HCT116 (cell line): ENCODE measurements at regions not wholly inside any gene's neighbourhood (a gene's known extent, or its start where the extent isn't known, plus 50 kb on each side); places are given as distances from the start of the nearest gene placed in this dataset.

ENCODE experiments used
- ATAC-seq: fragments of 200-7000 bp; cut with Tn5 transposase; 2 replicates; pipeline ENCODE4 v1.9.1; 2020; ENCODE audit warnings: mild to moderate bottlenecking, moderate library complexity
- BruUV-seq: library from RNA; stranded (reverse); fragments of 400-500 nt; replicated peaks from 2 replicates; lab custom pipeline; 2021; lab: Mats Ljungman, UMichigan
- CTCF ChIA-PET: fragments of 300-600 bp; sonication (Branson Sonifier 250); formaldehyde crosslinking; loops from one replicate; lab custom pipeline; 2021; ENCODE audit warnings: antibody characterized with exemption; lab: Charles Lee
- POLR2A ChIA-PET: fragments of 300-600, 350-600 bp; sonication (Branson Sonifier 250); formaldehyde crosslinking; loops from one replicate; lab custom pipeline; 2021; ENCODE audit warnings: antibody characterized with exemption; lab: Charles Lee
- RAD21 ChIA-PET, 2 experiments: fragments of 300-600 bp; sonication (Branson Sonifier 250); formaldehyde crosslinking; loops; one replicate each; lab custom pipeline; 2023; ENCODE audit warnings: low total read pairs in 2 of 2; ENCODE audit not compliant: uncharacterized antibody in 2 of 2, unreplicated experiment in 2 of 2, low non-redundant PET in 1 of 2; lab: Charles Lee
- DNase-seq: peaks from one replicate; pipeline ENCODE4 v3.0.0-alpha.2; 2010; ENCODE audit warnings: low read depth, low spot score
- H2AFZ ChIP-seq: fragments of 200-600 bp; shearing (Covaris generic), sonication (generic); 2 replicates; pipeline ENCODE4 v1.6.1; 2017; ENCODE audit warnings: low read depth, mixed run types, mixed read lengths, antibody characterized with exemption, low read length; ENCODE audit not compliant: poor library complexity, severe bottlenecking
- H3K27ac ChIP-seq: 2 replicates; pipeline ENCODE4 v1.5.1; 2012; ENCODE audit warnings: low read depth, low read length
- H3K27me3 ChIP-seq: fragments of 200-600 bp; sonication (generic); 2 replicates; pipeline ENCODE4 v1.6.1; 2016; ENCODE audit warnings: mixed run types, low read length, mixed read lengths; ENCODE audit not compliant: insufficient read depth
- H3K36me3 ChIP-seq, 2 experiments: fragments of 200-500 bp in 1 of 2; fragments of 200-600 bp in 1 of 2; sonication (Bioruptor generic) in 1 of 2; sonication (generic) in 1 of 2; 2 replicates each; pipeline versions ENCODE4 v1.5.1 to v1.6.1; 2014 to 2016; ENCODE audit warnings: low read length in 2 of 2, inconsistent platforms in 1 of 2, mixed read lengths in 1 of 2, mixed run types in 1 of 2; ENCODE audit not compliant: insufficient read depth in 2 of 2, control insufficient read depth in 1 of 2
- H3K4me1 ChIP-seq, 2 experiments: fragments of 200-600 bp in 1 of 2; sonication (generic) in 1 of 2; 2 replicates each; pipeline versions ENCODE4 v1.5.1 to v1.6.1; 2012 to 2017; ENCODE audit warnings: low read length in 2 of 2, inconsistent platforms in 1 of 2, mild to moderate bottlenecking in 1 of 2, mixed read lengths in 1 of 2, mixed run types in 1 of 2, moderate library complexity in 1 of 2; ENCODE audit not compliant: insufficient read depth in 2 of 2, control insufficient read depth in 1 of 2
- H3K4me2 ChIP-seq: fragments of 200-600 bp; sonication (generic); 2 replicates; pipeline ENCODE4 v1.6.1; 2017; ENCODE audit warnings: mixed run types, low read length, mixed read lengths
- H3K4me3 ChIP-seq, 2 experiments: fragments of 200-600 bp in 1 of 2; sonication (generic) in 1 of 2; replicated peaks in 1 of 2; 2 replicates each; pipeline ENCODE4 v1.5.1; 2011 to 2016; ENCODE audit warnings: low read length in 2 of 2, control low read depth in 1 of 2, low read depth in 1 of 2, mild to moderate bottlenecking in 1 of 2, mixed read lengths in 1 of 2, mixed run types in 1 of 2
- H3K79me2 ChIP-seq: fragments of 200-600 bp; sonication (generic); 2 replicates; pipeline ENCODE4 v1.6.1; 2017; ENCODE audit warnings: mild to moderate bottlenecking, mixed run types, low read length, moderate library complexity, mixed read lengths; ENCODE audit not compliant: insufficient read depth
- H3K9ac ChIP-seq: fragments of 200-600 bp; sonication (generic); 2 replicates; pipeline ENCODE4 v1.6.1; 2016; ENCODE audit warnings: low read length, mixed read lengths
- H3K9me2 ChIP-seq: fragments of 200-600 bp; sonication (generic), shearing (Covaris generic); 2 replicates; pipeline ENCODE4 v1.6.1; 2017; ENCODE audit warnings: mixed run types, mild to moderate bottlenecking, moderate library complexity; ENCODE audit not compliant: insufficient read depth
- H3K9me3 ChIP-seq, 2 experiments: fragments of 200-500 bp in 1 of 2; fragments of 200-600 bp in 1 of 2; sonication (Bioruptor generic) in 1 of 2; sonication (generic) in 1 of 2; 2 replicates each; pipeline ENCODE4 v1.6.1; 2014 to 2017; ENCODE audit warnings: low read length in 2 of 2, mixed read lengths in 2 of 2, inconsistent platforms in 1 of 2, low read depth in 1 of 2, mild to moderate bottlenecking in 1 of 2, mixed run types in 1 of 2, moderate library complexity in 1 of 2; ENCODE audit not compliant: control insufficient read depth in 1 of 2, insufficient read depth in 1 of 2
- H4K20me1 ChIP-seq: fragments of 200-600 bp; sonication (generic), shearing (Covaris generic); 2 replicates; pipeline ENCODE4 v1.6.1; 2017; ENCODE audit warnings: mixed run types, mild to moderate bottlenecking, moderate library complexity; ENCODE audit not compliant: insufficient read depth
- EGR1 ChIP-seq: IDR thresholded peaks from 2 replicates; pipeline ENCODE4 v1.6.1; 2012; ENCODE audit warnings: low read depth
- ELF1 ChIP-seq: IDR thresholded peaks from 2 replicates; pipeline ENCODE4 v1.6.1; 2012; ENCODE audit warnings: low read depth, borderline replicate concordance
- EZH2 ChIP-seq: fragments of 200-600 bp; sonication (generic); IDR thresholded peaks from 2 replicates; pipeline ENCODE4 v1.6.1; 2017; ENCODE audit warnings: antibody characterized with exemption, mixed run types
- EZH2phosphoT487 ChIP-seq: fragments of 200-600 bp; IDR thresholded peaks from 2 replicates; pipeline ENCODE4 v1.6.1; 2018; ENCODE audit warnings: antibody characterized with exemption, borderline replicate concordance
- POLR2AphosphoS5 ChIP-seq: IDR thresholded peaks from 2 replicates; pipeline ENCODE4 v1.6.1; 2011; ENCODE audit warnings: mild to moderate bottlenecking, low read depth, low read length, moderate library complexity
- RAD21 ChIP-seq: IDR thresholded peaks from 2 replicates; pipeline ENCODE4 v1.6.1; 2012; ENCODE audit warnings: low read depth, mild to moderate bottlenecking
- SP1 ChIP-seq: IDR thresholded peaks from 2 replicates; pipeline ENCODE4 v1.6.1; 2012; ENCODE audit warnings: low read depth
- SRF ChIP-seq: IDR thresholded peaks from 2 replicates; pipeline ENCODE4 v1.6.1; 2012; ENCODE audit warnings: low read depth
- ZFX ChIP-seq: fragments of 450-650 bp; IDR thresholded peaks from 2 replicates; pipeline ENCODE4 v1.6.1; 2017
- ZNF274 ChIP-seq: fragments of 200-500 bp; sonication (Bioruptor generic); IDR thresholded peaks from 2 replicates; pipeline ENCODE4 v1.6.1; 2014; ENCODE audit warnings: mild to moderate bottlenecking, low read depth, low read length, inconsistent platforms
- intact Hi-C: fragments of 100-400 bp; cut with micrococcal nuclease; formaldehyde crosslinking; loops from 2 replicates; pipeline ENCODE4 v1.10.0; 2022
- TF ChIP-seq, protein P1 (sequence below): IDR thresholded peaks from 2 replicates; pipeline ENCODE4 v1.6.1; 2012
- TF ChIP-seq, protein P2 (sequence below): IDR thresholded peaks from 2 replicates; pipeline ENCODE4 v1.6.1; 2011; ENCODE audit warnings: mild to moderate bottlenecking, low read length, moderate library complexity; ENCODE audit not compliant: insufficient replicate concordance; ENCODE audit errors: extremely low read depth
- TF ChIP-seq, protein P3 (sequence below): IDR thresholded peaks from 2 replicates; pipeline ENCODE4 v1.6.1; 2012; ENCODE audit warnings: low read depth

DNA sequence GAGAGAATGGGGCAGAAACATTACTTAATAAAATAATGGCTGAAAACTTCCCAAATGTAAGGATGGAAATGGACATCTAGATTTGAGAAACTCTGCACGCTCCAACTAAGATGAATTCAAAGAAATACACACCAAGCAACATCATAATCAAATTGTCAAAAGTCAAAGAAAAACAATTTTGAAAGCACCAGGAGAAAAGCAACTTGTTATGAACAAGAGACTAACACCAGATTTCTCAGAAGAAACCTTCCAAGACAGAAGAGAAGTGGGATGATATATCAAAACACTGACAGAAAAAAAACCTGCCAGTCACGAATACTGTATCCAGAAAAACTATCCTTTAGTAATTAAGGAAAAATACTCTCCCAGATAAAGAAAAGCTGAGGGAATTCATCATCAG is 208.6 kb upstream of the SAMSN1 start:
- POLR2A ChIA-PET: no interaction called here
- intact Hi-C loops: no loop called here
- Histone ChIP-seq H3K79me2 (no peaks in the 10 kb centered on the region), H3K9ac (no peak overlapping the region), H3K27ac (no peak overlapping the region), H2AFZ (no peak overlapping the region), H3K36me3 (no peaks in the 10 kb centered on the region), H4K20me1 (no peaks in the 10 kb centered on the region), H3K9me2 (no peaks in the 10 kb centered on the region), H3K4me3 (no peak overlapping the region), H3K27me3 (no peaks in the 10 kb centered on the region), H3K4me1 (no peaks in the 10 kb centered on the region), H3K4me2 (no peak overlapping the region), H3K9me3 (no peaks in the 10 kb centered on the region)
- no peak for DNase-seq
- CTCF ChIA-PET: interaction anchor here (1.2 kb wide), 1 partner anchor 17 kb away, joined by 4 read pairs; no protein-coding TSS in a partner anchor
- BruUV-seq: no TSS peak
- ATAC-seq: no peak
- RAD21 ChIA-PET: no interaction called here
- TF ChIP-seq ZFX (no peak), RAD21 (no peak), EGR1 (no peak), ELF1 (no peak)
- TF ChIP-seq, protein P1, sequence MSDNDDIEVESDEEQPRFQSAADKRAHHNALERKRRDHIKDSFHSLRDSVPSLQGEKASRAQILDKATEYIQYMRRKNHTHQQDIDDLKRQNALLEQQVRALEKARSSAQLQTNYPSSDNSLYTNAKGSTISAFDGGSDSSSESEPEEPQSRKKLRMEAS: no peak
- TF ChIP-seq, protein P2, sequence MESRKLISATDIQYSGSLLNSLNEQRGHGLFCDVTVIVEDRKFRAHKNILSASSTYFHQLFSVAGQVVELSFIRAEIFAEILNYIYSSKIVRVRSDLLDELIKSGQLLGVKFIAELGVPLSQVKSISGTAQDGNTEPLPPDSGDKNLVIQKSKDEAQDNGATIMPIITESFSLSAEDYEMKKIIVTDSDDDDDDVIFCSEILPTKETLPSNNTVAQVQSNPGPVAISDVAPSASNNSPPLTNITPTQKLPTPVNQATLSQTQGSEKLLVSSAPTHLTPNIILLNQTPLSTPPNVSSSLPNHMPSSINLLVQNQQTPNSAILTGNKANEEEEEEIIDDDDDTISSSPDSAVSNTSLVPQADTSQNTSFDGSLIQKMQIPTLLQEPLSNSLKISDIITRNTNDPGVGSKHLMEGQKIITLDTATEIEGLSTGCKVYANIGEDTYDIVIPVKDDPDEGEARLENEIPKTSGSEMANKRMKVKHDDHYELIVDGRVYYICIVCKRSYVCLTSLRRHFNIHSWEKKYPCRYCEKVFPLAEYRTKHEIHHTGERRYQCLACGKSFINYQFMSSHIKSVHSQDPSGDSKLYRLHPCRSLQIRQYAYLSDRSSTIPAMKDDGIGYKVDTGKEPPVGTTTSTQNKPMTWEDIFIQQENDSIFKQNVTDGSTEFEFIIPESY: no peak
- TF ChIP-seq, all 23 proteins: peak for 0

DNA sequence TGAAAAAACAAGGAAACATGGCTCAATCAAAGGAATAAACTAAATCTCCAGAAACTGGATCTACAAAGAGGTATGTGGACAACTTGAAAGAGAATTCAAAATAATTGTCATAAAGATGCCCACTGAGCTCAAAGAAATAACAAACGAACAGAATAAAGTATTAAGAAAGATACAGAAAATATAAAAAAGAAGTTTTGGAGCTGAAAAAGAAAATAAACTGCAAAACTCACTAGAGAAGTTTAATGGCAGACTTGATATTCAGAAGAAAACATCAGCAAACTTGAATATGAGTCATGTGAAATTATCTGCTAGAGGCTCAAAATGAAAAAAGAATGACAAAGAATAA is 208.1 kb upstream of the SAMSN1 start:
- no peaks in the 10 kb centered on the region for H3K79me2 ChIP-seq
- no peaks in the 10 kb centered on the region for H3K36me3 ChIP-seq
- no TSS peak for BruUV-seq
- no peaks in the 10 kb centered on the region for H3K27me3 ChIP-seq
- H3K9me3 ChIP-seq: no peaks in the 10 kb centered on the region
- ATAC-seq (no peak), DNase-seq (no peak)
- H3K4me3 ChIP-seq: no peak overlapping the region
- H3K9me2 ChIP-seq: no peaks in the 10 kb centered on the region
- CTCF ChIA-PET: no interaction called here
- POLR2A ChIA-PET: no interaction called here
- no peak overlapping the region for H2AFZ ChIP-seq
- RAD21 ChIA-PET: no interaction called here
- H3K4me1 ChIP-seq: no peaks in the 10 kb centered on the region
- intact Hi-C loops: no loop called here
- no peak overlapping the region for H3K4me2 ChIP-seq
- no peaks in the 10 kb centered on the region for H4K20me1 ChIP-seq
- H3K27ac ChIP-seq: no peak overlapping the region
- H3K9ac ChIP-seq: no peak overlapping the region
- TF ChIP-seq, protein P1: no peak
- no peak for TF ChIP-seq SRF
- TF ChIP-seq, protein P2: no peak
- no peak for TF ChIP-seq POLR2AphosphoS5
- TF ChIP-seq EGR1: no peak
- no peak for TF ChIP-seq EZH2
- TF ChIP-seq ZFX: no peak
- no peak for TF ChIP-seq SP1
- TF ChIP-seq ZNF274: no peak
- TF ChIP-seq, protein P3, sequence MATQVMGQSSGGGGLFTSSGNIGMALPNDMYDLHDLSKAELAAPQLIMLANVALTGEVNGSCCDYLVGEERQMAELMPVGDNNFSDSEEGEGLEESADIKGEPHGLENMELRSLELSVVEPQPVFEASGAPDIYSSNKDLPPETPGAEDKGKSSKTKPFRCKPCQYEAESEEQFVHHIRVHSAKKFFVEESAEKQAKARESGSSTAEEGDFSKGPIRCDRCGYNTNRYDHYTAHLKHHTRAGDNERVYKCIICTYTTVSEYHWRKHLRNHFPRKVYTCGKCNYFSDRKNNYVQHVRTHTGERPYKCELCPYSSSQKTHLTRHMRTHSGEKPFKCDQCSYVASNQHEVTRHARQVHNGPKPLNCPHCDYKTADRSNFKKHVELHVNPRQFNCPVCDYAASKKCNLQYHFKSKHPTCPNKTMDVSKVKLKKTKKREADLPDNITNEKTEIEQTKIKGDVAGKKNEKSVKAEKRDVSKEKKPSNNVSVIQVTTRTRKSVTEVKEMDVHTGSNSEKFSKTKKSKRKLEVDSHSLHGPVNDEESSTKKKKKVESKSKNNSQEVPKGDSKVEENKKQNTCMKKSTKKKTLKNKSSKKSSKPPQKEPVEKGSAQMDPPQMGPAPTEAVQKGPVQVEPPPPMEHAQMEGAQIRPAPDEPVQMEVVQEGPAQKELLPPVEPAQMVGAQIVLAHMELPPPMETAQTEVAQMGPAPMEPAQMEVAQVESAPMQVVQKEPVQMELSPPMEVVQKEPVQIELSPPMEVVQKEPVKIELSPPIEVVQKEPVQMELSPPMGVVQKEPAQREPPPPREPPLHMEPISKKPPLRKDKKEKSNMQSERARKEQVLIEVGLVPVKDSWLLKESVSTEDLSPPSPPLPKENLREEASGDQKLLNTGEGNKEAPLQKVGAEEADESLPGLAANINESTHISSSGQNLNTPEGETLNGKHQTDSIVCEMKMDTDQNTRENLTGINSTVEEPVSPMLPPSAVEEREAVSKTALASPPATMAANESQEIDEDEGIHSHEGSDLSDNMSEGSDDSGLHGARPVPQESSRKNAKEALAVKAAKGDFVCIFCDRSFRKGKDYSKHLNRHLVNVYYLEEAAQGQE: no peak
- no peak for TF ChIP-seq EZH2phosphoT487
